ENCODE measurements at regions not wholly inside any gene's neighbourhood (a gene's known extent, or its start where the extent isn't known, plus 50 kb on each side); places are given as distances from the start of the nearest gene placed in this dataset.

GRCh38 chr4:183848805-183849204 lies 56.3 kb upstream of the STOX2 start:
- H3K9ac ChIP-seq (ENCODE audit: extremely low read depth, insufficient read length, low read length) = no peak overlapping the region
- H3K4me1 ChIP-seq (ENCODE audit: insufficient read depth, low read length) = no peaks in the 10 kb centered on the region
- H3K23me2 ChIP-seq (ENCODE audit: insufficient read length, low read depth, low read length, poor library complexity, severe bottlenecking) = no peaks in the 10 kb centered on the region
- Mint-ChIP-seq H3K27me3 (ENCODE audit: low read depth) (peaks cover 29% of the 10 kb centered on the region), H3K27ac (no peak overlapping the region), H3K4me1 (peaks cover 0 to 5% of the 10 kb centered on the region in 2 experiments; a peak in 1 of 4 replicates), H3K9me3 (peaks cover 6 to 20% of the 10 kb centered on the region in 2 experiments), H3K4me3 (no peak overlapping the region), H3K36me3 (ENCODE audit: insufficient read depth in 1 of 3, low read depth in 3 of 3) (peaks cover 3 to 15% (median 6%) of the 10 kb centered on the region in 3 experiments; a peak in 5 of 7 replicates)
- no peak overlapping the region for H2BK15ac ChIP-seq (ENCODE audit: low read depth, low read length)
- no peak overlapping the region for H4K91ac ChIP-seq (ENCODE audit: insufficient read length, low read depth, low read length)
- H3K79me2 ChIP-seq (ENCODE audit: insufficient read depth, low read length) = no peaks in the 10 kb centered on the region
- H2BK20ac ChIP-seq (ENCODE audit: low read depth, low read length, poor library complexity, severe bottlenecking) = no peak overlapping the region
- no peak overlapping the region for H4K5ac ChIP-seq (ENCODE audit: insufficient read length, low read depth, low read length)
- no peak overlapping the region for H3K4me2 ChIP-seq (ENCODE audit: insufficient read depth, insufficient read length, low read length)
- no peak overlapping the region for H4K8ac ChIP-seq (replicated peaks; ENCODE audit: insufficient read length, low read depth, low read length)
- no peak overlapping the region for H3T11ph ChIP-seq (ENCODE audit: low read length)
- H3K4ac ChIP-seq (ENCODE audit: low read depth, low read length) = no peak overlapping the region
- H4K20me1 ChIP-seq (ENCODE audit: control insufficient read depth, insufficient read depth, insufficient read length) = no peaks in the 10 kb centered on the region
- H2BK5ac ChIP-seq (ENCODE audit: insufficient read length, low read length) = no peak overlapping the region
- no peak overlapping the region for H2BK120ac ChIP-seq (ENCODE audit: low read depth, low read length, poor library complexity, severe bottlenecking)
- H2AK5ac ChIP-seq (ENCODE audit: insufficient read length, low read length) = no peak overlapping the region
- no peak for TF ChIP-seq CTCF (conservative IDR thresholded peaks at IDR 0.05)
- H2AFZ ChIP-seq (ENCODE audit: low read length) = no peak overlapping the region
- no peak for DNase-seq
- no peaks in the 10 kb centered on the region for H3K27me3 ChIP-seq (ENCODE audit: insufficient read depth, low read length)
- H2BK12ac ChIP-seq (ENCODE audit: insufficient read length, low read depth, low read length) = no peak overlapping the region
- WGBS (ENCODE audit: extremely low coverage, insufficient read length, low lambda C conversion rate) = no CpG with 5 or more reads among the region's 3 CpGs
- no peaks in the 10 kb centered on the region for H3K79me1 ChIP-seq (ENCODE audit: insufficient read depth, low read depth, low read length, poor library complexity, severe bottlenecking)
- H3K27ac ChIP-seq (ENCODE audit: insufficient read length, low read depth, low read length) = no peak overlapping the region
- H3K23ac ChIP-seq (ENCODE audit: insufficient read length, low read depth, low read length) = no peak overlapping the region
- no peaks in the 10 kb centered on the region for H3K9me3 ChIP-seq (ENCODE audit: control insufficient read depth, low read depth, low read length)
- H3K56ac ChIP-seq (ENCODE audit: insufficient read length, low read depth, low read length) = no peak overlapping the region
- H3K18ac ChIP-seq (ENCODE audit: insufficient read length, low read depth, low read length) = no peak overlapping the region
- H3K14ac ChIP-seq (ENCODE audit: insufficient read depth, low read length) = no peak overlapping the region

Data from H9 (cell line).